ENCODE measurements at regions not wholly inside any gene's neighbourhood (a gene's known extent, or its start where the extent isn't known, plus 50 kb on each side); places are given as distances from the start of the nearest gene placed in this dataset.

GRCh38 chr1:218123968-218124367 lies 161.1 kb upstream of the RRP15 start:
- ChIA-PET CTCF (ENCODE audit: partially characterized antibody) (no interaction called here), POLR2A (ENCODE audit: partially characterized antibody) (no interaction called here)
- H2BK12ac ChIP-seq (ENCODE audit: low read depth, low read length), result no peak overlapping the region
- no peaks in the 10 kb centered on the region for H3K23me2 ChIP-seq (ENCODE audit: low read depth, low read length)
- no peaks in the 10 kb centered on the region for H3K36me3 ChIP-seq (ENCODE audit: control insufficient read depth in 2 of 4, insufficient read depth in 4 of 4, low read length in 3 of 4)
- no peak overlapping the region for H3K56ac ChIP-seq (replicated peaks; ENCODE audit: insufficient read length, low read depth, low read length)
- no peaks in the 10 kb centered on the region for H3K79me1 ChIP-seq (ENCODE audit: low read depth, low read length)
- 0 out of 4 replicates have a peak overlapping the region, but pooled peaks of 1 of the 2 experiments have one; percentile 16 for H3K4me2 ChIP-seq (ENCODE audit: insufficient read depth in 1 of 2, low read depth in 2 of 2, low read length in 2 of 2)
- no peaks in the 10 kb centered on the region for H3K4me1 ChIP-seq (replicated peaks in 1 of 4; ENCODE audit: control insufficient read depth in 3 of 4, insufficient read depth in 4 of 4, low read length in 3 of 4)
- H3K79me2 ChIP-seq (ENCODE audit: control insufficient read depth in 1 of 2, insufficient read depth in 2 of 2, low read length in 2 of 2), result no peaks in the 10 kb centered on the region
- H2AFZ ChIP-seq (ENCODE audit: low read length), result no peak overlapping the region
- DNase-seq (ENCODE audit: low read depth in 1 of 2, low spot score in 2 of 2), result peak; percentile 54 to 62
- no peaks in the 10 kb centered on the region for H3K9me3 ChIP-seq (ENCODE audit: insufficient read depth in 2 of 2, low read depth in 1 of 2, low read length in 1 of 2)
- H4K91ac ChIP-seq (replicated peaks; ENCODE audit: insufficient read length, low read length), result no peak overlapping the region
- H3K4me3 ChIP-seq (ENCODE audit: extremely low read depth in 1 of 4, insufficient read depth in 2 of 4, low read depth in 3 of 4, low read length in 4 of 4), result no peak overlapping the region
- no peak overlapping the region for H2BK5ac ChIP-seq (ENCODE audit: low read depth, low read length)
- H4K5ac ChIP-seq (ENCODE audit: insufficient read length, low read depth, low read length), result no peak overlapping the region
- no peak overlapping the region for H3K14ac ChIP-seq (ENCODE audit: insufficient read length)
- H3K27me3 ChIP-seq (replicated peaks in 1 of 4; ENCODE audit: control insufficient read depth in 3 of 4, extremely low read depth in 1 of 4, insufficient read depth in 3 of 4, low read length in 3 of 4), result no peaks in the 10 kb centered on the region
- H2BK20ac ChIP-seq (ENCODE audit: low read length), result no peak overlapping the region
- 1% methylated on average over 4 of the region's 4 CpGs; no CpG with 5 or more reads in 1 of the 2 experiments for WGBS, 2 experiments (ENCODE audit: extremely low coverage in 1 of 2, insufficient coverage in 1 of 2, insufficient read length in 1 of 2, insufficient replicate concordance in 2 of 2, low coverage in 1 of 2, low lambda C conversion rate in 2 of 2, missing lambda C conversion rate in 1 of 2)
- no peak overlapping the region for H3K4ac ChIP-seq (replicated peaks; ENCODE audit: insufficient read length, low read depth, low read length)
- no peak overlapping the region for H3K23ac ChIP-seq (ENCODE audit: insufficient read length)
- H3K18ac ChIP-seq (ENCODE audit: extremely low read depth, low read length), result no peak overlapping the region
- FAIRE-seq, result peak; percentile 73
- no peak overlapping the region for H3K27ac ChIP-seq (ENCODE audit: low read depth, low read length)
- no peak overlapping the region for H2BK120ac ChIP-seq (replicated peaks; ENCODE audit: low read depth, low read length)
- no peak overlapping the region for H2BK15ac ChIP-seq (ENCODE audit: low read length)
- H3K9ac ChIP-seq (replicated peaks in 1 of 4; ENCODE audit: extremely low read depth in 1 of 4, low read depth in 3 of 4, low read length in 3 of 4), result no peak overlapping the region
- H4K8ac ChIP-seq (ENCODE audit: extremely low read depth, insufficient read depth, low read length), result no peak overlapping the region
- no peak overlapping the region for H2AK5ac ChIP-seq (ENCODE audit: low read depth, low read length)
- H4K20me1 ChIP-seq (replicated peaks in 1 of 2; ENCODE audit: control insufficient read depth in 1 of 2, insufficient read depth in 2 of 2, low read length in 2 of 2), result no peaks in the 10 kb centered on the region
- TF ChIP-seq SP4 (IDR thresholded peaks at IDR 0.05; ENCODE audit: low read length) (no peak), EGR1 (IDR thresholded peaks at IDR 0.05; ENCODE audit: borderline replicate concordance, low read depth, low read length) (peak; percentile 6; the same call in 1 of the 2 replicates), CREB1 (IDR thresholded peaks at IDR 0.05) (no peak)
